CD4-positive, alpha-beta T cell (primary cell): ENCODE measurements at regions not wholly inside any gene's neighbourhood (a gene's known extent, or its start where the extent isn't known, plus 50 kb on each side); places are given as distances from the start of the nearest gene placed in this dataset.

Experiments used
- ATAC-seq: fragments of 200-7000 bp; cut with Tn5 transposase; one replicate; pipeline ENCODE4 v1.10.0; 2022; ENCODE audit warnings: mild to moderate bottlenecking; ENCODE audit not compliant: poor library complexity
- CTCF ChIA-PET: fragments of 350-600 bp; sonication (Branson Sonifier 250); formaldehyde crosslinking; loops from one replicate; lab custom pipeline; 2021; ENCODE audit warnings: antibody characterized with exemption, inconsistent platforms; lab: Charles Lee
- POLR2A ChIA-PET: fragments of 350-600 bp; sonication (Branson Sonifier 250); formaldehyde crosslinking; loops from one replicate; lab custom pipeline; 2021; ENCODE audit warnings: antibody characterized with exemption, inconsistent platforms; lab: Charles Lee
- DNase-seq, 14 experiments: peaks; one replicate each; pipeline ENCODE4 v3.0.0-alpha.2; 2013 to 2020; ENCODE audit warnings: mixed read lengths in 2 of 14
- H3K27ac ChIP-seq, 2 donors: one replicate each; pipeline versions ENCODE4 v1.5.1 to v1.7.0; 2013; ENCODE audit warnings: low read length in 2 of 2, low read depth in 1 of 2, mild to moderate bottlenecking in 1 of 2
- H3K27me3 ChIP-seq, 2 experiments: 1 replicate in 1 of 2; 2 replicates in 1 of 2; pipeline versions ENCODE4 v1.6.1 to v1.7.0; 2013; ENCODE audit warnings: low read length in 2 of 2, control low read depth in 1 of 2, mild to moderate bottlenecking in 1 of 2, moderate library complexity in 1 of 2; ENCODE audit not compliant: insufficient read depth in 2 of 2, control insufficient read depth in 1 of 2
- H3K36me3 ChIP-seq: one replicate; pipeline ENCODE4 v1.6.1; 2013; ENCODE audit warnings: low read length, control low read depth; ENCODE audit not compliant: insufficient read depth
- H3K4me1 ChIP-seq: one replicate; pipeline ENCODE4 v1.6.1; 2013; ENCODE audit warnings: low read length, control low read depth; ENCODE audit not compliant: insufficient read depth
- H3K4me3 ChIP-seq: one replicate; pipeline ENCODE4 v1.5.1; 2013; ENCODE audit warnings: mild to moderate bottlenecking, low read length, moderate library complexity
- H3K9me3 ChIP-seq, 2 experiments: 1 replicate in 1 of 2; 2 replicates in 1 of 2; pipeline versions ENCODE4 v1.6.1 to v1.7.0; 2013; ENCODE audit warnings: low read length in 2 of 2, mild to moderate bottlenecking in 2 of 2, control low read depth in 1 of 2, moderate library complexity in 1 of 2; ENCODE audit not compliant: control insufficient read depth in 1 of 2, insufficient read depth in 1 of 2
- H3K27ac Mint-ChIP-seq: one replicate; pipeline ENCODE4 v1.8.0; 2020; ENCODE audit warnings: mixed read lengths
- H3K27me3 Mint-ChIP-seq: one replicate; pipeline ENCODE4 v1.8.0; 2021; ENCODE audit warnings: mixed read lengths
- H3K36me3 Mint-ChIP-seq: one replicate; pipeline ENCODE4 v1.8.0; 2021; ENCODE audit warnings: low read depth, mixed read lengths
- H3K4me1 Mint-ChIP-seq: one replicate; pipeline ENCODE4 v1.8.0; 2021; ENCODE audit warnings: low read depth, mixed read lengths
- H3K4me3 Mint-ChIP-seq: one replicate; pipeline ENCODE4 v1.8.0; 2020; ENCODE audit warnings: mild to moderate bottlenecking, mixed read lengths
- H3K9me3 Mint-ChIP-seq: one replicate; pipeline ENCODE4 v1.8.0; 2020; ENCODE audit warnings: mixed read lengths
- CTCF ChIP-seq: fragments of 200-600 bp; IDR thresholded peaks from one replicate; pipeline ENCODE4 v1.8.0; 2022; ENCODE audit warnings: antibody characterized with exemption, mild to moderate bottlenecking
- intact Hi-C, 2 experiments: fragments of 100-400 bp; cut with DNase I in 1 of 2; cut with micrococcal nuclease in 1 of 2; formaldehyde crosslinking; loops; one replicate each; pipeline versions ENCODE4 v1.15.1 to v1.9.0; 2023 to 2025; cut with DNase I, micrococcal nuclease

- CTCF ChIA-PET, result no interaction called here
- TF ChIP-seq CTCF, result no peak
Observed at GRCh38 chr11:130726234-130727037, 189.8 kb downstream of the SNX19 start.

GRCh38 chr11:130727157-130728119, 188.8 kb downstream of the SNX19 start:
- ATAC-seq (no peak), DNase-seq (no peak)
- Mint-ChIP-seq H3K27me3 (peaks cover 5% of the 10 kb centered on the region), H3K4me3 (no peak overlapping the region), H3K9me3 (peaks cover 8% of the 10 kb centered on the region), H3K4me1 (no peaks in the 10 kb centered on the region), H3K27ac (no peak overlapping the region), H3K36me3 (no peaks in the 10 kb centered on the region)
- CTCF ChIA-PET, result no interaction called here
- H3K36me3 ChIP-seq, result no peaks in the 10 kb centered on the region
- POLR2A ChIA-PET, result no interaction called here
- H3K27me3 ChIP-seq, result peaks cover 2 to 4% of the 10 kb centered on the region in 2 experiments
- no peak overlapping the region for H3K4me3 ChIP-seq
- intact Hi-C loops, result no loop called here
- TF ChIP-seq CTCF, result no peak
- H3K4me1 ChIP-seq, result no peaks in the 10 kb centered on the region
- no peak overlapping the region for H3K27ac ChIP-seq
- H3K9me3 ChIP-seq, result peaks cover 0 to 3% of the 10 kb centered on the region in 2 experiments

More at GRCh38 chr11:130726234-130727037, 189.8 kb downstream of the SNX19 start:
- Histone ChIP-seq H3K27ac (no peak overlapping the region), H3K4me1 (no peaks in the 10 kb centered on the region), H3K9me3 (peaks cover 0 to 3% of the 10 kb centered on the region in 2 experiments), H3K27me3 (peaks cover 2 to 4% of the 10 kb centered on the region in 2 experiments), H3K4me3 (no peak overlapping the region), H3K36me3 (no peaks in the 10 kb centered on the region)
- H3K9me3 Mint-ChIP-seq, result peaks cover 4% of the 10 kb centered on the region
- DNase-seq, result no peak
- no peak overlapping the region for H3K4me3 Mint-ChIP-seq
- intact Hi-C loops, result no loop called here
- no peaks in the 10 kb centered on the region for H3K36me3 Mint-ChIP-seq
- no peak for ATAC-seq
- H3K4me1 Mint-ChIP-seq, result no peaks in the 10 kb centered on the region
- H3K27ac Mint-ChIP-seq, result no peak overlapping the region
- peaks cover 5% of the 10 kb centered on the region for H3K27me3 Mint-ChIP-seq
- POLR2A ChIA-PET, result no interaction called here

GRCh38 chr11:130728185-130729180, 187.8 kb downstream of the SNX19 start:
- Histone ChIP-seq H3K4me1 (no peaks in the 10 kb centered on the region), H3K27ac (no peak overlapping the region), H3K9me3 (peaks cover 0 to 3% of the 10 kb centered on the region in 2 experiments), H3K36me3 (no peaks in the 10 kb centered on the region), H3K27me3 (peaks cover 0 to 2% of the 10 kb centered on the region in 2 experiments), H3K4me3 (no peak overlapping the region)
- intact Hi-C loops, result no loop called here
- POLR2A ChIA-PET, result no interaction called here
- CTCF ChIA-PET, result no interaction called here
- Mint-ChIP-seq H3K9me3 (peaks cover 8% of the 10 kb centered on the region), H3K4me1 (no peaks in the 10 kb centered on the region), H3K27ac (no peak overlapping the region), H3K27me3 (peaks cover 4% of the 10 kb centered on the region), H3K36me3 (no peaks in the 10 kb centered on the region), H3K4me3 (no peak overlapping the region)
- ATAC-seq (no peak), DNase-seq (no peak)
- no peak for TF ChIP-seq CTCF
